DMS153 treated with DMSO at 0.1 percent for 48 hours (cell line): ENCODE measurements at regions not wholly inside any gene's neighbourhood (a gene's known extent, or its start where the extent isn't known, plus 50 kb on each side); places are given as distances from the start of the nearest gene placed in this dataset.
"Not testable (repeated sequence)": the region's sequence is repeated elsewhere in the genome, so short reads cannot be mapped to it uniquely, and the experiment has no call there.

ENCODE experiments used
- DNase-seq: peaks from one replicate; lab custom pipeline; 2025; ENCODE audit not compliant: unreplicated experiment; lab: John Stamatoyannopoulos, UW

DNA sequence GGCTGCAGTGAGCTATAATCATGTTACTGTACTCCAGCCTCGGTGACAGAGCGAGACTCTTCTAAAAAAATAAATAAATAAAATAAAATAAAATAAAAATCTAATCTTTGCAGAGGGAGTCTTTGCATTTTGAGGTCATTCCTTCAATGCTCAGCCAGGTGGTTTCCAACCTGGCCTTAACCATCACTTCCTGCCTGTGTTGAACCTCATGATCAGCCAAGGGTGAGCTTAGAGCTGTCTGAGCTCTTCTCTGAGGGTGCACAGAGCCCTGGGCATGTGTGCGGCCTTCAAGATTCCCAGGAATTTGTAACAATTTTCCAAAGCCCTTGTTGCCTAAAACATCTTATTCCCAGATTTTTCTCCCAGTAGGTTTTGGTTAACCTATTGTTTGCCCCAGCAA lies 94.3 kb downstream of the KCNJ12 start:
- not testable (repeated sequence) for DNase-seq

DNA sequence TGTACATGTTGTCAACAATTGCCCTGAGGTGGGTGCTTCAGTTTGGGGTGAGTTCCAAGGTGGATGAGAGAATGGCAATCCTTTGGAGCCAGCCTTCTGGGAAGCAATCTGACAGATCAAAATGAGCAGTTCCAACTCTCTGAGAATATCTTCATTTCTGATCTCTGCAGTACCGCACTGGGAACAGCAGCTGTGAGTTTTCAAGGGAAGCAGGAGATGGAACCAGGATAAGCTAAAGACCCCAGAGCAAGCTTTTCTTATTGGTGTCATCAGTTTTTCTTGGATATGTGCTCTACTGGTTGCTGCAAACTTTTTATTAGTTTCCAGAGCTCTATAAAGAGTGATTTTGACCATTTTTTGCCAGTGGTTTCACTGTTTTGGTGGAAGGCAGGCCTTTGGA lies 94.7 kb downstream of the KCNJ12 start:
- no peak for DNase-seq

DNA sequence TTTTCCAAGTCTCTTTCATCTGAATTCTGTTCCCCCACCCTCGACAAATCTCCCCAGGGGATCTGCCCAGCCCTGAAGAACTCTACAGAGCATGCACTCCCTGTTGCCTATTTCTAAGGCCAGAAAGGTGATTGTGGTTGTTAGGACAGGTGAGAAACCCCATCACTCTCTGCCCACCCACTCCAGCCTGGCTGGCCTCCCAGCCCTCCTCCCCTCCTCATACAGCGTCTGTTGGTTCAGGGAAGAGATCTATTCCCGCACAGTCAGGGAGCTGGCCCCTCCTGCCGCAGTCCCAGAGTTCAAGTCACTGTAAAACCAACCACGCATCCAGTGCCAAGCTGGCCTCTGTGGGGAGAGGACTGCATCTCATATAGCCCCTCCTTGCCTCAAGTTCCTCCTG lies 98.7 kb downstream of the KCNJ12 start:
- DNase-seq = no peak

DNA sequence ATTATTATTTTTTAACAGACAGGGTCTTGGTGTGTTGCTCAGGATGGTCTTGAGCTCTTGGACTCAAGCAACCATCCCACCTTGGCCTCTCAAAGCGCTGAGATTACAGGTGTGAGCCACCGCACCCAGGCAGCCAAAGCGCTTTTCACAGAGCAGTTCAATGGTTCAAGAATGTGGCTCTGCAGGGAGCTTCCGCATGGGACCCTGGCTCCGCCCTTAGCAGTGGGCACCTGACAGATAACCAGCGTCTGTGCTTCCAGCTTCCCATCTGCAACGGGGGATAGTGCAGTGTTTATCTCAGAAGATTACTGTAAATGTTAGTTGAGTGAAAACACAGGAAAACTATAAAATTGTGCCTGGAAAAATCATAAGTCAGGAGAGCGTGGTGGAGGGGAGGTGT lies 99.4 kb downstream of the KCNJ12 start:
- no peak for DNase-seq

DNA sequence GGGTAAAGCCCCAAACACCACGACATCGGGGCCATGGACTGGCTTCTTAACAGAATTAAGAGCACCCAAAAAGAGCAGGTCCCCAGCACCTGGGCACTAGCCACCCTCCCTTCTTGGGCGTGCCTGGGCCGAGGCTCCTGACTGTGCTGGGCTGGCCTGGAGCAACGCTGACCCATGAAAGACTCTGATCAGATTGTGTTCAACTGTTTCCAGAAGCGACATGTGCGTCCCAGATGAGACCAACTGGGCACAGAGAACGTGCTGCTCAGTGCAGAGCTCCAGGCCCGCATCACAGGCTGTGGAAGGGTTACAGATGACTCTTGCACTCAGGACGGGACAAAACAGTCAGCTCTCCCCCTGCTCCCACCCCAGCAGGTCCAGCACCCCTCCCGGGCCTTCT lies 100.7 kb downstream of the KCNJ12 start:
- DNase-seq = no peak

DNA sequence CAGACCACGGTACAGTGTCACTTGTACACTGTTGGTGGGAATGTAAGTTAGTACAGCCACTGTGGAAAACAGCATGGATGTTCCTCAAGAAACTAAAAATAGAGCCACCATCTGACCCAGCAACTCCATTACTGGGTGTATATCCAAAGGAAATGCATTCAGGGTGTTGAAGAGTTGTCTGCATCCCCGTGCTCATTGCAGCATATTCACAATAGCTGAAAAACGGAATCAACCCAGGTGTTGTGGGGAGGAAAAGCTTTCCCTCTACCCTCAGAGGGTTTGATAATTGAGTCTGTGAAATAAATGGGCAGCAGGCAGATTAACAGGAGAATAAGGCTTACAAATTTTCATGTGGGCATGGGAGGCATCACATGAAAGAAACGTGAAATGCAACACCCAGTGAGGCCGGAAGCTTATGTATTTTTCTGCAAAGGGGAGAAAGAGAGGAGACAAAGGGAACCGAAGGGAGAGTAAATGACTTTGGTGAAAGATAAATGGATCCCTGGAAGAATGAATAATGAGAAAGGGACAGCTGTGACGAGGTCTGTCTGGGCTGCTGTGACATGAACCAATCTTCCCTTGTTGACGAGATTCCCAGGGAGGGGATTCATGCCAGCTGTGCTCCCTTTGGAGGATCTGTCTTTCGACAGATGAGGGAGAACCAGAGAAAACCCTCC lies 106.2 kb downstream of the KCNJ12 start:
- DNase-seq = no peak

DNA sequence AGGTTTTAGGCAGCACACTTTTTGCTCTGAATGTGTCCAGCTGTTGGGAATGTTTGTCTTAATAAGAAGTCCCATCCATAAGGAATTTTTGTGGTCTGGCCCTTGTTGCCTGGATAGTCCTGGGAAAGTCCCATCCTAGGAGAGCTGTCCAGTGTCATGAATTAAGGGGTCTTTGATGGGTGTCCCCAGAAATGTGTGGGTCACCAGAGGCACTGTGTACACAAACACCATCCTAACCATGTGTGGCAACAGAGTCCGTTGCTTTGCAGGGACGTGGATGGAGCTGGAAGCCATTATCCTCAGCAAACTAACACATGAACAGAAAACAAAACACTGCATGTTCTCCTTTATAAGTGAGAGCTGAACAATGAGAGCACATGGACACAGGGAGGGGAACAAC lies 111.9 kb downstream of the KCNJ12 start:
- DNase-seq = not testable (repeated sequence)

DNA sequence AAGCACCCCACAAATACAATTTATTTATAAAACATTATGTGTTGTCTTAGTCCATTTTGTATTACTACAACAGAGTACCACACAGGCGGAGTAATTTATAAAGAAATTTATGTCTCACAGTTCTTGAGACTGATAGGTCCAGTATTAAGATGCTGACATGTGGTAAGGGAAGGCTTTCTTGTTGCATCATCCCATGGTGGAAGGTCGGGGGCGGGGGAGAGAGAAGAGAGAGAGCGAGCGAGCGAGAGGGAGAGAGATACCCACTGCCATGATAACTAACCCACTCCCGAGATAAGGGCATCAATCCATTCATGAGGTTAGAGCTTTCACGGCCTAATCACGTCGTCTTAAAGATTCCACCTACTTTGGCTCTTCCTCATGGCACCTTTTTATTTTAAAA lies 117.8 kb downstream of the KCNJ12 start:
- DNase-seq = no peak

DNA sequence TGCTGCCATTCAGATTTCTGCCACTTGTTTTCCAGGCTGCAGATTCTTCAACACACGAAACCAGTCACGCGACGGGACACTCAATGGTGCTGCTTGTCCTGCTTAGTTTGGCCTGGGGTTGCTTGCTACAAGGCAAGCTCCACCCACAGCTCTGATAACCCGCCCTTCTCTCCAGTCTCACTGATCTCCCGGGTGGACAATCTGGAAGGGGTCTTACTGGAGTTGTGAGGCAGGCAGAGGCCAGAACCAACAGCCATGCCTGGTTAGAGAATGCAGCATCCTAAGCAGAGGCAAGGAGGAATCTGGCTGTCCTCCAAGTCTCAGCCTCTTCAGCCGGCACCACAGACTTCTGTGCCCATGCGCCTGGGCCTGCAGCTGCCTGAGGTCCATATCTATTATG lies 119.1 kb downstream of the KCNJ12 start:
- DNase-seq = no peak

DNA sequence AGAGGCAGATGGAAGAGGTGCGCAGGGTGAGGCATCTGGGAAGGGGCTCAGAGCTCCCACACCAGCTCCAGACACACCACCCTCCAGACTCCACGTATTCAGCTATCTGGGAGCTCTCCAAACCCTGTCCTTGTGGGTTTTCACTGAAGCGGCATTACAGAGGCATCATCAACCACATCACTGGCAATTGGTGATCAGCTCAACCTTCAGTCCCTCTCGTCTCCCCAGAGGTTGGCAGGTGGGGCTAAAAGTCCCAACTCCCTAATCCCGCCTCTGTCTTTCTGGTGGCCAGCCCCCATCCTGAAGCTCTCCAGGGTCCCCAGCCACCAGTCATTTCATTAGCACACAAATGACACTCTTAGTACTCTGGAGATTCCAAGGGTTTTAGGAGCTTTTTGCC lies 123.9 kb downstream of the KCNJ12 start:
- no peak for DNase-seq

DNA sequence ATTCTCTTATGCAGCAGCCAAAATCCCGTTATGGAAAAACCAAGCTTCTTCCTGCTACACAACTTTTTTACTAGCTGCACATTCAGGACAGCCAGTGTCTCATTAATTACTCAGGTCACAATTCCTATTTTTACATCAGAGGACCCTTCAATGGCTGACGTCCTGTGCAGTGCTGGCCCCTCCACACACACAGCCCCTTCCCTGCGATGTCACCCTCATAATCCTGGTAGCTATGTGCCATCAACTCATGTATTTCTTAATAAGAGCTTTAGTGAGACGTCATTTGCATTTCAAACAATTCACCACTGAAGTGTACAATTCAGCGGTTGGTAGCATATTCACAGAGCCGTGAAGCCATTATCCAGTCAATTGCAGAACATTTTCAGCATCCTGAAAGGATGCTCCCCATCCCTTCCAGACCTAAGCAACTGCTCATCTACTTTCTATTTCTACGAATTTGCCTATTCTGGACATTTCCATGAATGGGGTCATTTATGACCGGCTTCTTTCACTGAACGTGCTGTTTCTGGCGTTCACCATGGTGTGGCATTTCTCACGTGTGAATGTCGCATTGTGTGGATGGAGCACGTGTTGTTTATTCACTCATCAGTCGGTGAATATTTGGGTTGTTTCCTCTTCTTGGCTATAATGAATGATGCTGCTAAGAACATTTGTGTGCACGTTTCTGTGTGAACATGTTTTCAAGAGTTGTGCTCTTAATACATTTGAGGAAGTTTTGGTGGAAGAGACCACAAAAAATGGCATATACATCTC lies 126.0 kb downstream of the KCNJ12 start:
- not testable (repeated sequence) for DNase-seq

DNA sequence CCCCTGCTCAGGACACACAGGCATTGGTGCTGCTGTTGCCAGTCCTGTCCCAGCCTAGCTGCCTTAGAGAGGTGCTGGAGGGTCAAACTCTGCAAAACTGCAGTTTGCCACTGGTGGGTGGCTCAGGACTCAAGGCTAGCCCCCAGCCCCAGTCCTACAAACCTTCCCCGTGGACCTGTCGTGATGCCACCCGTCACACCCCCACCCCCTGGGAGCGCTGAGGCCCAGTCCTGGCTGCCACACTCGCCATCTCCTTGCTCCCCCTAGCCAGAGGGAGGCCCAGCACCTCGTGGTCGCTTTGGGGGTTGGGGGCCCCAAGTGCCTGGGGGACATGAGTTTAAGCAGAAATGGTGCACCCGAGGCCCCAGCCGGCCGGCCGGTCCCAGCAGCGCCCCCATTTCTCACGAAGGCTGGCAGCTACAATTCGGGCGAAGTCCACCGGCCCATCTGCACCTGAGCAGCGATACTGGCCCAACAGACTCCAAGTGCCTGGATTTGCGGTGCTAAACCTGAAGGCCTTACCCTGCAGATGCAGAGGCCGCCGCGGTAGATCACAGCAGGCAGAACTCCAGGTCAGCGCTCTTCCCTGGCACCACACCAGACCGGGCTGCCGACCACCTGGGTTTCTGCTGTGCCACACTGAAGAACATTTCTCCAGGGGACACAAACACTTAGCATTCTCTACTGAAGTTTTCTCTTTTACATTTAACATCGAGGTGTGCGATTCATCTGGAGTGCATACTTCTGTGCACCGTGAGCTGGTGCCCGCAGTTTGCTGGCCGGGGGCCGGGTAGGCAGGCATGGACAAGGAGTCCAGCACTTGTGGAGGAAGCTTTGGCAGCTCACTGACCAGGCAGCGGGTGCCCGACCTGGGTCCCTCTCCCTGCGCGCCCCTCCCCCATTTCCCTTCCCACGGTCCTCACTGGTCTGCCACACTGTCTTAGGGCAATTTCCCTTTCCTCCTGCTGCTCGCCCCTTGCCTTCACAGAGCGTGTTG lies 130.0 kb downstream of the KCNJ12 start:
- DNase-seq = no peak

DNA sequence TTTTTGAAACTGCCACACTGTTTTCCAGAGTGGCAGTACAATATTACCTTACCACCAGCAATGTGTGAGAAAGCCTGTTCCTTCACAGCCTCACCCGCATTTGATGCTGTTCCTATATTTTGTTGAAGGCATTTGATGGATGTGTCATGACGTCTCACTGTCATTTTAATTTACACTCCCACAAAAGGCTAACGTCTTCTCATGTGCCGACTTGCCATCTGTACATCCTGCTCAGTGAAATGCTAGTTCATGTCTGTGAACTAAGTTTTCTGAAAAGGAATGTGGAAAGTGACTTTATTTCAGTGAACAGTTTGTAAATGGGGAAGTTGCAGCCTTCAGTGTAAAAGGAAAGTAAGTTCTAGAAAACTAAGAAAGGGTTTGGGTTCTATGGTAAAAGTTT lies 131.6 kb downstream of the KCNJ12 start:
- DNase-seq = not testable (repeated sequence)

DNA sequence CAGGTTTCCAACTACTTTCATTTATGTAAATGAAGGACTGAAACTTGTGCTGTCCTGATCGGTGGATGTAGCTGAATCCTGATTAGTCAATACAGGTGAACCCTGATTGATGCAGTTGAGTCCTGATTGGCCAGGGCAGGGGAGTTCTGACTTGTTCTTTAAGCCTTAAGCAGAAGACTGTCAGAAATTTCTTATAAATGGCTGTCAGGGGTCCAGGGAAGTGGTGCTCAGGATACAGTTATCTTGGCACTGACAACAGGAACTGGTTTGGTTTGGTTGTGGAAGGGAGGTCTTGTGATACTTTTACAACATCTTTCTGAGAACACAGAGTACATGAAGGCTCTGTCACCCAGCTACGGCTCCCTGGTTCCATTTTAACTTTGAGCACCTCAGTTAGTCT lies 132.1 kb downstream of the KCNJ12 start:
- DNase-seq = no peak

DNA sequence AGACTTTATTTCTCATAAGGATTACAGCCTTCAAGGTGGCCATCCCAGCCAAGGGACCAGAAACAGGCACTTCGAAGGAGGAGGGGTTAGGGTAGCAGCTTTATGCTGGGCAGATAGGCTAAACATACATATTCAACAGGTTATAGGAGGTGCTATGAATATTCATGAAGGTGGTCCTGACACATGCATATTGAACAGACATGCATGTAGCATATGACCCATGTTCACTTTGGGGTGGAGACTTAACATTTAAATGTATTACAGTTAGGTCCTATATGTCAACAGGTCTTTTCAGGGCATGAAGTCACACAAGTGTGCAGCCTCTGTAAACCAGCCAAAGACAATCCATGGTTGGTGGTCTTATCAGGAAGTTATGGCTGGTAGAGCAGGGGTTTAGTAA lies 133.2 kb downstream of the KCNJ12 start:
- not testable (repeated sequence) for DNase-seq

DNA sequence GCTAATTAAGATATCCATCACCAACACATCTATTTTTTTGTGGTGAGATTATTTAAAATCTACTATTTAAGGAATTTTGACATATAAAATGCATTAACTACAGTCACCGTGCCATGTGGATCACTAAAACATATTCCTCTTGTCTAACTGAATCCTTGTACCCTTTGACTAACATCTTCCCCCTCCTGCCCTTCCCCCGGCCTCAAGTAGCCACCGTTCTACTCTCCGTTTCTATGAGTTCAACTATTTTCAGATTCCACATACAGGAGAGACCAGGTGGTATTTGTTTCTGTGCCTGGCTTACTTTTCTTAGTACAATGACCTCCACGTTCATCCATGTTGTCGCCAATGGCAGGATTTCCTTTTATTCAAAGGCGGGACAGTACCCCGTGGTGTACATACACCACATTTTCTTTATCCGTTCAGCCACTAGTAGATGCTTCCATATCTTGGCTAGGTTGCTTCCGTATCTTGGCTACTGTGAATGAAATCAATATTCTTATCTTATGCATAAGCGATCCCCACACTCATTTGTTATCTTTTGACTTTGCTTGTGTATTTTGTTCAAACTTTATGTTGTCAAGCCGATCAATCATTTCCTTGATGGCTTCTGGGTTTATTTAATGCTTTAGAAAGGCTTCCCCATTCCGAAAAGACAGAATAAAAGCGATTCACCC lies 134.7 kb downstream of the KCNJ12 start:
- no peak for DNase-seq

DNA sequence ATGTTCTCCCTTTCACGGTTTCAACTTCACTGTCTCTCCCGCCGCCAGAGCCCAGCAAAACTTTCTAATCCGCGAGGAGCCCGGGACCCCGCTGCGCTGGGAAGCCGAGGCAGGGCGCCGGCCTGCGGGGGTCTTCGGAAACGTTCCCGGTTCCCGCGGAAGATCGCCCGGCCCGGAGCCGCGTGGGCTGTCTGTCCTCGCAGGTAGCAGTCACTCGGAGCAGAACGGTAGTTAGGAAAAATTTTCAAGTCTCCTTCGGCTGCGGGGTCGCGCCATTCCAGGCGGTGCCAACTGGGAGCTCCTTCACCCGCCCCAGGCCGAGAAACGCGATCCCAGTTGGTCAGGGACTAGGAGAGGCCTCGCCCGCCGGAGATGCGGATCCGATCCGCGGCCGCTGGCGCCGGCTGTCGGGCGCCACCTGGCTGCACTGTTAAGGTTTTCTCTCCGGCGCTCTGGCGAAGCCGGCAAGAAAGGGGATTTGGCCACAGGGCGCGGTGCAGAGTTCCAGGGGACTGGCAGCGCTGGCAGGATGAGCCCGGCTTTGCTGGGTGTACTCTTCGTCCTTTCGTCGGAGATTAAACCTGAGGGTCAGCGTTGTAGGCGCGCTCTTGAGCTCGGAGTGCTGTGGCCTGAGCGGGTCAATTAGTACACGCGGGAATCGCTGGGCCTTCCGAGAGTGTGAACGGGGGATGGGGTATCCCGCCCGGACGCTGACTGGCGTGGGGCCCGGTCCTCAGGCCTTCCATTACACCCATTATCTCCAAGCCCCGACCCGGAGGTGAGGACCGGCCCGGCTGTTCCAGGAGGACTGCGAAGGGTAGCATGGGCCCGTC lies 135.4 kb downstream of the KCNJ12 start:
- peak; percentile 2 for DNase-seq

DNA sequence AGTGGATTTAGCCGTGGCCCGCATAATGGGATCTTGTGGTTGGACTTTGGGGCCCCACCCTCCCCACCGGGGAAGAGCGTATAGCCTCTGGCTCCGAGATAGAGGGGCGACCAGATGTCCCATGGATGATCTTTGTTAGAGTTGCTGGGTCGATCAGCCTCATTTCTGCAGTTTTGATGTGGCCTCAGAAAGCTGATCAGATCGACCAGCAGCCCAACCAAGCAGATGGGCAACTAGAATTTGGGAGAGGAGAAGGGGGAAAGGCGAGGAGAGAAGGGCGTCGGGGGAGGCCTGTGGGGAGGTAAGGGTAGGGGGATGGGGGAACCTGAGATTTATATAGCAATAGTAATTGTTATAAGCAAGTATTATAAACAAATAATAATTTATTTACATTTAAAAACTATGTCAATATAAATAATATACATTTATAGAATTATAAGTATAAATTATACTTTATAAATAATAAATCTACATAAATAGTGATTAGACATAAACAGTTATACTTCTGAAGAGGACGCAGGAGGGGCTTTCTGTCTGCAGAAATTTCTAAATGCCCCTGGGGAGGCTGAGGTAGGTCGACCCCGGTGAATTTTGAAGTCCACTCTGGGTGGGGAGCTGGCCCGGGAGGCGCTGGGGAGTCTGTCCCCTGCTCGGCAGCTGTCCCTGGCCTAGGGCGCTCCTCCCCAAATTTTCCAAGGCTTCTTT lies 136.3 kb downstream of the KCNJ12 start:
- no peak for DNase-seq

DNA sequence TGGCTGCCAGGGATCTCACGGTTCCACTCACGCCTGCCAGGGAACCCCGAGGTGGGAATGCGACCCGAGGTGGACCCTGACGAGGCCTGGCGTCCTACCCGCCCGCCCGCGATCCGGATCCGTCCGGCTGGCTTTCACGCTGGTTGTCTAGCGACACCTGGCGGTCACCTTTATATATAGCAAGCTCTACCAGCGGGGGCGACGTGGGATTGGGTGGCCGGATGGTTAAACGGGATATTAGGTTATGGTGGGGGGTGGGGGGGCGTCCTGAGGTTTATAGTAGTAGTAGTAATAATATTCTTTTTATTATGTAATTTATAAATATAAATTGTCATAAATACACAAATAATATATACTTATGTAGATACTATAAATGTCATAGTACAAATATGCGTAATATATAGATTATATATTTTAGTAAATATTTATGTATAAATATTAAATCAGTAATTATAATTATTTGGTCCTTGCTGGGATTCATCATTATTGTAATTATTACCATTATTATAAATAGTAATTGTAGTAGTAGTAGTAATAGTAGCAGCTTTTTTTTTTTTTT lies 136.9 kb downstream of the KCNJ12 start:
- no peak for DNase-seq
